DMS53 (cell line): ENCODE measurements at regions not wholly inside any gene's neighbourhood (a gene's known extent, or its start where the extent isn't known, plus 50 kb on each side); places are given as distances from the start of the nearest gene placed in this dataset.

ENCODE experiments used
- DNase-seq: peaks from one replicate; lab custom pipeline; 2025; lab: John Stamatoyannopoulos, UW

GRCh38 chr15:36469311-36469966, 110.0 kb upstream of the CDIN1 start:
- DNase-seq = no peak

GRCh38 chr15:36472672-36473071, 106.8 kb upstream of the CDIN1 start:
- no peak for DNase-seq

DNA sequence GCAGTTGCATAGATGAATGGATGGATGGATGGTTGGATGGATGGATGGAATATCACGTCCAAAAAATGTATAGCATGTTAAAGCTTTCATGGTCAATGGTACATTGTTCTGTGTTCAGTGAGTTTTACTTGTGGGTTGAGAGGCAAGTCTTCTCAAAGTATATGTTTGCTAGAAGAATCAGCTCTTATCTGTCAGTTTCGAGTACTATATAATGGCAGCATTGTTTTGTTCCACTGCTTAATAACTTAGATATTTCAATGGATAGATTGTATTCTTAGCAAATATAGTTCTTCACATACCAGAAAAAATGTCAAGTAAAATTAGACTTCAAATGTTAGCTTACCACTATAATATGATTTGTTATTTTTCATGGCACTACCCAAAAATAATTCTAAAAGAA, 100.9 kb upstream of the CDIN1 start:
- no peak for DNase-seq

GRCh38 chr15:36479200-36479896, 100.1 kb upstream of the CDIN1 start:
- no peak for DNase-seq

DNA sequence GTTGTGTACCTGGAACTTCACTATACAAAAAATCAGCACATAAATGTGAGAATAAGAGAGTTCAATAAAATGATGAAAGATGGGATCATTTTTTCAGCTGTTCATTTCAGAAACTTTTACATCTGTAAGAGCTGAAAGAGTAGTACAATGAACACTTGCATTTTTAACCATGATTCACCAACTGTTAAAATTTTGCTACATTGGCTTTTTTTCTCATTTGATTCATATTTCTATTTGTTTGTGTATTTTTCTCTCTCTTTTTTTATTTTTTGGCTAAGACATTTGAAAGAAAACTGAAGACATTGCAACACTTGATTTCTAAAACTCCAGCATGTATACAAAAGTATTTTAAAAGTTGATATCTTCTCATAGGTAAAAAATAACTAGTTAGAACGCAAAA, 98.3 kb upstream of the CDIN1 start:
- DNase-seq = no peak

DNA sequence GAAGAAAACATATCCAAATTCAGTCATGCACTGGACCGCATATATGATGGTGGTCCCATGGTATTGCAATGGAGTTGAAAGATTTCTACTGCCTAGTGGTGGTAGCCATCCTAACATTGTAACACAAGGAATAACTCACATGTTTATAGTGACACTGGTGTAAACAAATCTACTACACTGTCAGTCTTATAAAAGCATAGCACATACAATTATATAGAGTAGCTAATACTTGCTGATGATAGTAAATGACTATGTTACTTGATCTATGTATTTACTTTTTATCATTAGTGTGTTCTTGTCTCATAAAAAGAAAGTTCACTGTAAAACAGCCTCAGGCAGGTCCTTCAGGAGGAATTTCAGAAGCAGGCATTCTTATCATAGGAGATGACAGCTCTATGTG, 96.0 kb upstream of the CDIN1 start:
- no peak for DNase-seq

GRCh38 chr15:36484038-36484778, 95.2 kb upstream of the CDIN1 start:
- no peak for DNase-seq

DNA sequence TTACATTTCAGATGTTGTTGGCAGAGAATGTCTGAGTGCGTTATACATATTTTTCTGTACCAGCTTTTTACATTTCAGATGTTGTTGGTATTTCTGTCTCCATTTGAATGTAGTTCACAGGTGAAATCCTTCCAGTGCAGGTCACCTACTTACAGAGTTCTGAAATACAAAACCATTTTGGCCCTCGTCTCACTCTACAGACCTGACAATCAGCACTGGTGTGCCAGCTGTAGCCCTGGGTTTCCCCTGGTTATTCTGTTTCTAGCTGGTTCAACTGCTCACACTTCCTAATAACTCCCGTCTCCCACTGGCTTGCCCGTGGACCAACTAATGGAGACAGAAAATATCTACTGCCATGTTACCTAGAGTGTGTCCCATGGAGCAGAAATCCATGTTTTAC, 87.5 kb upstream of the CDIN1 start:
- no peak for DNase-seq

- DNase-seq = no peak
Measured at GRCh38 chr15:36495456-36495991, 83.9 kb upstream of the CDIN1 start.

- DNase-seq = no peak
Measured at GRCh38 chr15:36497901-36498300, 81.5 kb upstream of the CDIN1 start.

- no peak for DNase-seq
Measured at GRCh38 chr15:36498401-36498800, 81.0 kb upstream of the CDIN1 start.

- DNase-seq = no peak
Measured at GRCh38 chr15:36498916-36499315, 80.5 kb upstream of the CDIN1 start.

- no peak for DNase-seq
Measured at GRCh38 chr15:36499412-36500389, 79.7 kb upstream of the CDIN1 start.

DNA sequence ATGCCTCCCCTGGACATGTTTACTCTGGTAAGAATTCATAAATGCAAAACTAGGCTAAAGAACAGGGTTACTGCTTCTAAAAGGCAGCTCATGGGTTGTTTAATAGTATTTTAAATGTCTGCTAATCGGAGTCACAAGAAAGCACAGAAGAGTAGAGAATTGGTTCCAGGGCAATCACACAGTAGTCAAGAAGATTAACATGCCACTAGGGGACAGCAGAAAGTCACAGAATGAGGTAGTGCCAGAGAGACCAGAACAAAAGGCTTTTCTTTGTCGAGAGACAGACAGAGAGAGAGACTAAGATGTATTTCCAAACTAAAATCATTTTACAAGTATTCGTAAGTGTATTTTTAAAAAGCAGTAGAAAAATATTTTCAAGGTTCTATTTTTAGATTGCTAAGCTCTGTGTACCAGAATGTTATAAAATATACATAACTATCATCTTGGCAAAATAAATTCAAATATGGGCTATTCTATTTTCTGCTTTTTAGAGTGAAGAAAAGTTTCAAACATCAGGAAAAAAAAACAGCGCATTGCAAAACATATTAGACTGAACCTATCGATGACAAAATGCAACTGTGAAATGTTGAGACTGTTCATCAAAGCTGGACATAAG, 78.3 kb upstream of the CDIN1 start:
- peak; percentile 80 for DNase-seq

GRCh38 chr15:36502509-36502908, 76.9 kb upstream of the CDIN1 start:
- no peak for DNase-seq

DNA sequence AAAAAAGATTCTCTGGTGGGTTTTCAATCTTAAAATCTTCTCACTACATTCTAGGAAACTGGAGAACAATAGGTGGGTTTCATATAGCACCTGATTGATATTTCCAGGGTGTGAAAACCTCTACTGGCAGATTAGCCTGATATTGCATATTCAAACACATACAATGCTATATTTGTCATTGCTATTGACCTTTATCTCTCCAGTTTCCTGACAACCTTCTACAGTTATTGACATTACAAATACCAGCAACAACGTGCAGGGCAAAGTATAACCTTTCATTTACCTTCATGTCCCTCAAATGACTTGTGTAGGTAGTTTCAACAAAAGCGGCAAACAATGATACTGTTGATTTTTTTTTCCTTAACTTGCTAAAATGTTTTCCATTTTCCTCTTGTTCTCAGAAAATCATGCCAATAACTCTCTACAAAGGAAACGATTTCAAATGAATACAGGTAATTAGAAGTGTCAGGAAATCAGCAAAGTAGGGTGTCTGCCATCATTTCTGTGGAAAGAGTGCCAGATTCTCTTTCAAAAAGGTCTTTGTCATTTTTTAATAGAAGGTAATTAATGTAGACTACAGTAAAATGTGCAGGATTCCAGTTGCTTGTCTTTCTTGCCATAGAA, 72.6 kb upstream of the CDIN1 start:
- DNase-seq = peak; percentile 79

DNA sequence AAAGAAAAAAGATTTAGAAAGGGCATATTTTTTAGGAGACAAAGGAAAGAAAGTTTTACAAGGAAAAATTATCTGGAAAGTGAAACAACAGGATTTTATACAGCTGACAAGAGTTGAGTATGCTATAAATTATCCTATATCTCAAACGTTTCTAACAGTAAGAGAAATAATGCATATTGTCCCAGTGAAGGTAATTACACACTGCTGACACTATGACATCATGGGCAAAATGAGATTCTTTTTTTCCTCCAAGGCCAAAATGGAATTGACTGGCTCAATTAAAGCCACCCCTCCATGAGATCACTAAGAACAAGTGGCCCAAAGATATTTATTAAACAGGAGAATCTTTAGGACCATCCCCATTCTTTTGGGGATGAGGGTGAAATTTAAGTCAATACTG, 72.0 kb upstream of the CDIN1 start:
- peak; percentile 16 for DNase-seq

DNA sequence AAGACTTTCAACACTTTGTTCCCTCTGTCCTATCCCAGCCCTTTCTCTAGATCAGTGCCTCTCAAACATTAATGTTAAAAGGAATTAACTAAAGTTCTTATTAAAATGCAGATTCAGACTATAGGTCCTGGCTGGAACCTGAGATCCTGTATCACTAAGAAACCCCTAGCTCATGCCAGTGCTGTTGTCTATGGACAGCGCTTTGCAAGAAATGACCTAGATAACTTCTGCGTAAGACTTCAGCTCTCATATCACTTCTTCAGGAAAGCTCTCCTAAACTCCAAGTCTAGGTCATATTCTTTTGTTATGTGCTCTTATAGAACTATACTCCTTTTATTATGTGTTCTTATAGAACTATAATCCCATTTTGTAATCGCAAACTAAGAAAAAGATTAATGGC, 67.8 kb upstream of the CDIN1 start:
- DNase-seq = no peak

GRCh38 chr15:36517758-36518157, 61.7 kb upstream of the CDIN1 start:
- no peak for DNase-seq

DNA sequence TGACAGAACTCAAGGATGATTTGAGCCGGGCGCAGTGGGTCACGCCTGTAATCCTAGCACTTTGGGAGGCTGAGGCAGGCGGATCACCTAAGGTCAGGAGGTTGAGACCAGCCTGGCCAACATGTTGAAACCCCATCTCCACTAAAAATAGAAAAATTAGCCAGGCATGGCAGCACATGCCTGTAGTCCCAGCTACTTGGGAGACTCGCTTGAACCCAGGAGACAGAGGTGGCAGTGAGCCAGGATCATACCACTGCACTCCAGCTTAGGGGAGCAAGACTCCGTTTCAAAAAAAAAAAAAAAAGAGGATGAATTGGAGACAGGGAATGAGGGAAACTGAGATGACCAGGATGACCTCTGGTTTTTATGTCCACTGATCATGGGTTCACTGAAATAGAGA, 60.4 kb upstream of the CDIN1 start:
- no peak for DNase-seq

- no peak for DNase-seq
Measured at GRCh38 chr15:36525430-36525829, 54.0 kb upstream of the CDIN1 start.
